Mesenchymal stem cell (in vitro differentiated cells and primary cell): ENCODE measurements at regions not wholly inside any gene's neighbourhood (a gene's known extent, or its start where the extent isn't known, plus 50 kb on each side); places are given as distances from the start of the nearest gene placed in this dataset.
"Not testable (repeated sequence)": the region's sequence is repeated elsewhere in the genome, so short reads cannot be mapped to it uniquely, and the experiment has no call there.

Experiments used
- DNase-seq: peaks from one replicate; pipeline ENCODE4 v3.0.0-alpha.2; 2013
- H2AFZ ChIP-seq: one replicate; pipeline ENCODE4 v1.6.1; 2013; ENCODE audit warnings: low read depth, mild to moderate bottlenecking, control low read depth, inconsistent platforms, low read length, moderate library complexity
- H2AK5ac ChIP-seq: 2 replicates; pipeline ENCODE4 v1.6.1; 2013; ENCODE audit warnings: low read length, moderate library complexity, mild to moderate bottlenecking, inconsistent platforms; ENCODE audit not compliant: severe bottlenecking
- H2BK120ac ChIP-seq: one replicate; pipeline ENCODE4 v1.6.1; 2013; ENCODE audit warnings: low read depth, mild to moderate bottlenecking, inconsistent platforms, low read length, moderate library complexity
- H2BK12ac ChIP-seq, 2 experiments: one replicate each; pipeline ENCODE4 v1.6.1; 2013; ENCODE audit warnings: inconsistent platforms in 2 of 2, low read length in 2 of 2, mild to moderate bottlenecking in 2 of 2, moderate library complexity in 2 of 2, control low read depth in 1 of 2
- H2BK15ac ChIP-seq: one replicate; pipeline ENCODE4 v1.6.1; 2013; ENCODE audit warnings: mild to moderate bottlenecking, low read depth, inconsistent platforms; ENCODE audit not compliant: poor library complexity, severe bottlenecking
- H2BK5ac ChIP-seq: 2 replicates; pipeline ENCODE4 v1.6.1; 2013; ENCODE audit warnings: low read depth, mild to moderate bottlenecking, low read length, control low read depth, inconsistent platforms; ENCODE audit not compliant: poor library complexity, severe bottlenecking
- H3K14ac ChIP-seq, 2 experiments: one replicate each; pipeline ENCODE4 v1.6.1; 2013; ENCODE audit warnings: inconsistent platforms in 2 of 2, low read length in 2 of 2, control low read depth in 1 of 2, mild to moderate bottlenecking in 1 of 2, moderate library complexity in 1 of 2
- H3K18ac ChIP-seq, 2 experiments: one replicate each; pipeline ENCODE4 v1.6.1; 2013; ENCODE audit warnings: inconsistent platforms in 2 of 2, low read length in 2 of 2, control low read depth in 1 of 2, low read depth in 1 of 2, mild to moderate bottlenecking in 1 of 2
- H3K23ac ChIP-seq, 2 experiments: one replicate each; pipeline ENCODE4 v1.6.1; 2013; ENCODE audit warnings: inconsistent platforms in 2 of 2, low read length in 2 of 2, mild to moderate bottlenecking in 2 of 2, moderate library complexity in 2 of 2, control low read depth in 1 of 2
- H3K27ac ChIP-seq: 2 replicates; pipeline ENCODE4 v1.5.1; 2013; ENCODE audit warnings: mild to moderate bottlenecking, moderate library complexity, low read length, control low read depth, inconsistent platforms; ENCODE audit not compliant: poor library complexity, severe bottlenecking
- H3K27me3 ChIP-seq, 2 experiments: 2 replicates each; pipeline versions ENCODE4 v1.6.1 to v1.7.0; 2013; ENCODE audit warnings: low read length in 2 of 2, mild to moderate bottlenecking in 2 of 2, moderate library complexity in 2 of 2, control low read depth in 1 of 2, inconsistent platforms in 1 of 2; ENCODE audit not compliant: control insufficient read depth in 1 of 2, insufficient read depth in 1 of 2
- H3K36me3 ChIP-seq, 2 experiments: 2 replicates each; pipeline versions ENCODE4 v1.6.1 to v1.7.0; 2013; ENCODE audit warnings: low read length in 2 of 2, control low read depth in 1 of 2, inconsistent platforms in 1 of 2, low read depth in 1 of 2, mild to moderate bottlenecking in 1 of 2; ENCODE audit not compliant: insufficient read depth in 2 of 2, control insufficient read depth in 1 of 2
- H3K4ac ChIP-seq, 2 experiments: one replicate each; pipeline ENCODE4 v1.6.1; 2013; ENCODE audit warnings: inconsistent platforms in 2 of 2, low read length in 2 of 2, mild to moderate bottlenecking in 2 of 2, moderate library complexity in 2 of 2, control low read depth in 1 of 2, low read depth in 1 of 2
- H3K4me1 ChIP-seq: 2 replicates; pipeline ENCODE4 v1.6.1; 2013; ENCODE audit warnings: low read depth, low read length, control low read depth; ENCODE audit not compliant: control insufficient read depth, insufficient read depth
- H3K4me2 ChIP-seq: 2 replicates; pipeline ENCODE4 v1.6.1; 2013; ENCODE audit warnings: low read length, mild to moderate bottlenecking, inconsistent platforms; ENCODE audit not compliant: poor library complexity, severe bottlenecking
- H3K4me3 ChIP-seq, 2 experiments: 2 replicates each; pipeline versions ENCODE4 v1.5.1 to v1.7.0; 2013; ENCODE audit warnings: low read length in 2 of 2, mild to moderate bottlenecking in 2 of 2, control low read depth in 1 of 2, low read depth in 1 of 2; ENCODE audit not compliant: insufficient read depth in 1 of 2
- H3K79me1 ChIP-seq: replicated peaks from 2 replicates; pipeline ENCODE4 v1.6.1; 2013; ENCODE audit warnings: mild to moderate bottlenecking, control low read depth, low read length, inconsistent platforms; ENCODE audit not compliant: poor library complexity, severe bottlenecking
- H3K9ac ChIP-seq: 2 replicates; pipeline ENCODE4 v1.7.0; 2013; ENCODE audit warnings: mild to moderate bottlenecking, low read length, moderate library complexity
- H3K9me3 ChIP-seq: 2 replicates; pipeline ENCODE4 v1.7.0; 2013; ENCODE audit warnings: mild to moderate bottlenecking, low read length; ENCODE audit not compliant: control insufficient read depth
- H4K8ac ChIP-seq: one replicate; pipeline ENCODE4 v1.6.1; 2013; ENCODE audit warnings: inconsistent platforms, mild to moderate bottlenecking, low read length, moderate library complexity
- H4K91ac ChIP-seq: one replicate; pipeline ENCODE4 v1.6.1; 2013; ENCODE audit warnings: mild to moderate bottlenecking, low read length, inconsistent platforms
- WGBS: methylation state at CpG from one replicate; pipeline ENCODE4 v1.1.7; 2013; ENCODE audit warnings: mixed read lengths; 5-methylcytosine and 5-hydroxymethylcytosine counted together

DNA sequence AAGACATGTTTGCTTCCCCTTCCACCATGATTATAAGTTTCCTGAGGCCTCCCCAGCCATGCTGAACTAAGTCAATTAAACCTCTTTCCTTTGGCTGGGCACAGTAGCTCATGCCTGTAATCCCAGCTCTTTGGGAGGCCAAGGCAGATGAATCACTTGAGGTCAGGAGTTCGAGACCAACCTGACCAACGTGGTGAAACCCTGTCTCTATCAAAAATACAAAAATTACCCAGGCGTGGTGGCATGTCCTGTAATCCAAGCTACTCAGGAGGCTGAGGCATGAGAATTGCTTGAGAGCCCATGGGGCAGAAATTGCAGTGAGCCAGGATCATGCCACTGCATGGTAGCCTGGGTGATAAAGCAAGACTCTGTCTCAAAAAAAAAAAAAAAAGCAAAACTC is 130.2 kb upstream of the CDKN3 start:
- H3K36me3 ChIP-seq, H3K4me2 ChIP-seq, H3K14ac ChIP-seq, H3K4ac ChIP-seq, H4K91ac ChIP-seq, H2AK5ac ChIP-seq, H2BK12ac ChIP-seq, H2BK5ac ChIP-seq, H3K4me1 ChIP-seq, H2BK120ac ChIP-seq, H4K8ac ChIP-seq, DNase-seq, H2BK15ac ChIP-seq, H3K27me3 ChIP-seq, H3K23ac ChIP-seq, H3K9ac ChIP-seq, H3K4me3 ChIP-seq, H3K27ac ChIP-seq, H3K18ac ChIP-seq, H2AFZ ChIP-seq, H3K9me3 ChIP-seq, H3K79me1 ChIP-seq: not testable (repeated sequence)
- 88% methylated on average over 2 of the region's 3 CpGs for whole genome bisulfite sequencing

GRCh38 chr14:54267172-54267571 is 129.6 kb upstream of the CDKN3 start:
- Histone ChIP-seq H3K36me3 (no peaks in the 10 kb centered on the region), H3K79me1 (no peaks in the 10 kb centered on the region), H3K4me1 (no peaks in the 10 kb centered on the region), H2AK5ac (no peak overlapping the region), H3K9ac (no peak overlapping the region), H3K27me3 (peaks cover 0 to 7% of the 10 kb centered on the region in 2 experiments), H4K8ac (no peak overlapping the region), H3K4me3 (no peak overlapping the region), H3K27ac (no peak overlapping the region), H2BK5ac (no peak overlapping the region), H3K23ac (no peak overlapping the region), H3K4me2 (no peak overlapping the region), H3K4ac (no peak overlapping the region), H2BK15ac (no peak overlapping the region), H2BK120ac (no peak overlapping the region), H3K14ac (no peak overlapping the region), H3K9me3 (no peaks in the 10 kb centered on the region), H3K18ac (no peak overlapping the region), H2AFZ (no peak overlapping the region), H2BK12ac (no peak overlapping the region), H4K91ac (no peak overlapping the region)
- no peak for DNase-seq
- 100% methylated on average over 1 of the region's 2 CpGs for WGBS

DNA sequence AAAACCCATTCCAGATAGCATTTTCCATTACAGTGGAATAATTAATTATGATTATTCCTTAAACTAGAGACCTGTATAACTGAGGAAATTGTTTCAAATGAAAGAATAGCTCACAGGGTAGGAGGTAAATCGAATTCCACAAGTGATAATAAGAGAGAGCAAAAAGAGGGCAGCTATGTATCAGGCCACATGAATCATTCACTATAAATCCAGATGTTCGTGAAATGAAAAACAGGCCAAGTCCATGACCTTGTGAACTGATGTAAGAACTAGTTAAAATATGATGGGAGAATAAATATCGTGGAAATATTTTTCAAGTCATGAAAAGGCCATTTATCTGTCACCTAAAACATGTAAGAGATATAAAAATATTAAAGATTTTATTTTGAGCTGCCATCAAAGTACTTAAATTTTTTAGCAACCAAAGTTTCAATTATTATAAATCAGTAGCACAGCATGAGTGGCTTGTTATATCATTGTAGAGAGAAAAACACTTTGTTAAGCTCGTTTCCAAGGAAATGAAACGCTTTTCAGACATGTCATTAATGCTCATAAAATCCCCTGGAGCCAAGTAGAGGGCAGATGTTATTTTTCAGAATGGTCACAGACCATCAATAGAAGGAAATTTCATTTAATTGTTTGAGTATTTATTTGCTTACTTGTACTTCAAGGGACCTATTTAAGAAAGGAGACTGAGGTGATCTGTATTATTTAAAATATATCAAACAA is 120.6 kb upstream of the CDKN3 start:
- H2BK15ac ChIP-seq = no peak overlapping the region
- WGBS = 73% methylated on average over 4 of the region's 5 CpGs
- H4K91ac ChIP-seq = no peak overlapping the region
- no peak overlapping the region for H4K8ac ChIP-seq
- H3K79me1 ChIP-seq = no peaks in the 10 kb centered on the region
- H2BK12ac ChIP-seq = no peak overlapping the region
- no peak overlapping the region for H3K27ac ChIP-seq
- no peak overlapping the region for H3K9ac ChIP-seq
- no peak overlapping the region for H2AFZ ChIP-seq
- H2BK5ac ChIP-seq = no peak overlapping the region
- H3K18ac ChIP-seq = no peak overlapping the region
- no peak overlapping the region for H3K23ac ChIP-seq
- H3K4me2 ChIP-seq = no peak overlapping the region
- H3K4ac ChIP-seq = no peak overlapping the region
- H2AK5ac ChIP-seq = no peak overlapping the region
- H3K36me3 ChIP-seq = no peaks in the 10 kb centered on the region
- no peak overlapping the region for H2BK120ac ChIP-seq
- DNase-seq = no peak
- no peaks in the 10 kb centered on the region for H3K9me3 ChIP-seq
- H3K4me3 ChIP-seq = no peak overlapping the region
- no peak overlapping the region for H3K14ac ChIP-seq
- H3K27me3 ChIP-seq = peaks cover 0 to under 1% of the 10 kb centered on the region in 2 experiments
- no peaks in the 10 kb centered on the region for H3K4me1 ChIP-seq

GRCh38 chr14:54278087-54278486 is 118.7 kb upstream of the CDKN3 start:
- H3K4me2 ChIP-seq = no peak overlapping the region
- no peaks in the 10 kb centered on the region for H3K4me1 ChIP-seq
- no peak overlapping the region for H2AK5ac ChIP-seq

More at GRCh38 chr14:54278087-54278486, 118.7 kb upstream of the CDKN3 start:
- Histone ChIP-seq H4K8ac (no peak overlapping the region), H3K27ac (no peak overlapping the region), H2BK15ac (no peak overlapping the region), H3K27me3 (peaks cover 0 to 13% of the 10 kb centered on the region in 2 experiments), H3K36me3 (no peaks in the 10 kb centered on the region), H3K14ac (no peak overlapping the region), H2BK5ac (no peak overlapping the region), H4K91ac (no peak overlapping the region), H3K79me1 (no peaks in the 10 kb centered on the region), H2BK12ac (no peak overlapping the region), H3K9me3 (no peaks in the 10 kb centered on the region), H3K9ac (no peak overlapping the region), H3K4ac (no peak overlapping the region), H2AFZ (no peak overlapping the region), H2BK120ac (no peak overlapping the region), H3K18ac (no peak overlapping the region), H3K23ac (no peak overlapping the region), H3K4me3 (no peak overlapping the region)
- no peak for DNase-seq
- WGBS = 77% methylated on average over 1 of the region's 2 CpGs
